Body of pancreas (tissue), 4 donors: ENCODE measurements at regions not wholly inside any gene's neighbourhood (a gene's known extent, or its start where the extent isn't known, plus 50 kb on each side); places are given as distances from the start of the nearest gene placed in this dataset.

Source experiments
- ATAC-seq: fragments of 150-250 bp; one replicate; pipeline ENCODE4 v1.9.1; 2016
- DNase-seq, 4 donors: peaks; one replicate each; pipeline ENCODE4 v3.0.0-alpha.2; 2019
- H3K27ac ChIP-seq, 4 donors: fragments of 200-600 bp; sonication (generic); 1 replicate in 3 of 4; 2 replicates in 1 of 4; pipeline versions ENCODE4 v1.5.1 to v1.6.1; 2016 to 2019; ENCODE audit warnings: mild to moderate bottlenecking in 1 of 4, mixed read lengths in 1 of 4, moderate library complexity in 1 of 4
- H3K27me3 ChIP-seq, 2 donors: fragments of 200-600 bp; sonication (generic); one replicate each; pipeline ENCODE4 v1.6.0; 2016; ENCODE audit warnings: mild to moderate bottlenecking in 1 of 2
- H3K36me3 ChIP-seq, 2 donors: fragments of 200-600 bp; sonication (generic); replicated peaks in 1 of 2; 2 replicates each; pipeline ENCODE4 v1.5.1; 2016; ENCODE audit warnings: low read depth in 2 of 2; ENCODE audit not compliant: insufficient read depth in 1 of 2
- H3K4me1 ChIP-seq: fragments of 200-600 bp; sonication (generic); one replicate; pipeline ENCODE4 v1.6.0; 2016
- H3K4me3 ChIP-seq, 2 donors: fragments of 200-600 bp; sonication (generic); 1 replicate in 1 of 2; 2 replicates in 1 of 2; pipeline ENCODE4 v1.5.1; 2016 to 2019
- H3K9me3 ChIP-seq, 3 donors: fragments of 200-600 bp; sonication (generic); 1 replicate in 2 of 3; 2 replicates in 1 of 3; pipeline ENCODE4 v1.5.1; 2016
- POLR2A ChIP-seq, 3 donors: fragments of 450-650 bp; IDR thresholded peaks; one replicate each; pipeline ENCODE4 v1.6.1; 2016; ENCODE audit warnings: antibody characterized with exemption in 3 of 3, mild to moderate bottlenecking in 2 of 3
- WGBS, 2 donors: methylation state at CpG; one replicate each; pipeline ENCODE4 v1.1.5; 2017; 5-methylcytosine and 5-hydroxymethylcytosine counted together
- intact Hi-C: fragments of 100-400 bp; cut with DNase I; formaldehyde crosslinking; loops from one replicate; pipeline ENCODE4 v1.15.1; 2023
- TF ChIP-seq, protein P1 (sequence below), 7 experiments: fragments of 450-650 bp in 4 of 7; fragments of 200-600 bp in 3 of 7; sonication (generic) in 3 of 7; IDR thresholded peaks; one replicate each; pipeline ENCODE4 v1.5.1; 2016 to 2019; ENCODE audit warnings: antibody characterized with exemption in 7 of 7

DNA sequence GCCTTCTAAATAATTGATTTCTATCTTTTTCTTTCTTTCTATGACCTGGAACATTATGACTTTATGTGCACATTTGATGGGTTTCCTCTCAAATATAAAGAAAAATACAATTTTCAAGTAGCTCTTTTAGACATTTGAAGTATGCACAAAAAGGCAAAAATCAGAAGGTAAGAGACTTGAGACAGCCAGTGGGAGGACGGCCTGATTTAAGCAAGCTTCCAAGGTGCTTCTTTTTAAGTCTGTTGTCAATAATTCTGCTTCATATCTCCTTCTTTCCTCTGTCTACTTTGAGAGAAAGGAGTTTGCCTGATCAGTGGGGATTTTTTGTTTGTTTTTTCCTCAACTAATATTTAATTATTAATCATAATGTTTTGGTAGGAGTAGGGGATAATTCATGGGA is 188.2 kb upstream of the ARHGAP20 start:
- no peaks in the 10 kb centered on the region for H3K9me3 ChIP-seq
- no peaks in the 10 kb centered on the region for H3K4me1 ChIP-seq
- no peaks in the 10 kb centered on the region for H3K27me3 ChIP-seq
- H3K27ac ChIP-seq = no peak overlapping the region
- intact Hi-C loops = no loop called here
- no peak for DNase-seq
- no peak for ATAC-seq
- H3K36me3 ChIP-seq = no peaks in the 10 kb centered on the region
- WGBS, 2 donors = 63 to 71% methylated on average over 1 of the region's 1 CpG
- H3K4me3 ChIP-seq = no peak overlapping the region
- TF ChIP-seq, protein P1, sequence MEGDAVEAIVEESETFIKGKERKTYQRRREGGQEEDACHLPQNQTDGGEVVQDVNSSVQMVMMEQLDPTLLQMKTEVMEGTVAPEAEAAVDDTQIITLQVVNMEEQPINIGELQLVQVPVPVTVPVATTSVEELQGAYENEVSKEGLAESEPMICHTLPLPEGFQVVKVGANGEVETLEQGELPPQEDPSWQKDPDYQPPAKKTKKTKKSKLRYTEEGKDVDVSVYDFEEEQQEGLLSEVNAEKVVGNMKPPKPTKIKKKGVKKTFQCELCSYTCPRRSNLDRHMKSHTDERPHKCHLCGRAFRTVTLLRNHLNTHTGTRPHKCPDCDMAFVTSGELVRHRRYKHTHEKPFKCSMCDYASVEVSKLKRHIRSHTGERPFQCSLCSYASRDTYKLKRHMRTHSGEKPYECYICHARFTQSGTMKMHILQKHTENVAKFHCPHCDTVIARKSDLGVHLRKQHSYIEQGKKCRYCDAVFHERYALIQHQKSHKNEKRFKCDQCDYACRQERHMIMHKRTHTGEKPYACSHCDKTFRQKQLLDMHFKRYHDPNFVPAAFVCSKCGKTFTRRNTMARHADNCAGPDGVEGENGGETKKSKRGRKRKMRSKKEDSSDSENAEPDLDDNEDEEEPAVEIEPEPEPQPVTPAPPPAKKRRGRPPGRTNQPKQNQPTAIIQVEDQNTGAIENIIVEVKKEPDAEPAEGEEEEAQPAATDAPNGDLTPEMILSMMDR (IDR thresholded peaks at IDR 0.05) = no peak
- TF ChIP-seq POLR2A (IDR thresholded peaks at IDR 0.05) = no peak

DNA sequence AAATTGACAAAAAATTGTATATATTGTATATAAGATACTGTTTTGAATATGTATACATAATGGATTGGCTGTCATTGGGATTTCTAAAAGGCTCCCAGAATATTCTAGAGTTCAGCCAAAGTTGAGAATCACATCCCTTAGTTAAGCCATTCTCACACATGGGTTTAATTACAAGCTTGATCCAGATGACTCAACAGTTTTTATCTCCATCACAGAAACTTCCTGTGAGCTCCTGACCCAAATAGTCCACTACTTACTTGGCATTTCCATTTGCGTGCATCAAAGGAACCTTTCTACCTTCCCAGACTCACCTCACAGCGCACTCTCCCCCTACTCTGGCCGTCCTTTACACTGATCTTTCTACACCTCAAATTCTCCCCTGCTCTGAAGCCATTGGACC is 184.8 kb upstream of the ARHGAP20 start:
- DNase-seq (no peak), ATAC-seq (no peak)
- H3K27ac ChIP-seq = no peak overlapping the region
- no peak overlapping the region for H3K4me3 ChIP-seq
- TF ChIP-seq POLR2A (IDR thresholded peaks at IDR 0.05) = no peak
- TF ChIP-seq, protein P1 (IDR thresholded peaks at IDR 0.05) = no peak
- WGBS, 2 donors = 66 to 70% methylated on average over 3 of the region's 3 CpGs
- no peaks in the 10 kb centered on the region for H3K9me3 ChIP-seq
- intact Hi-C loops = no loop called here
- no peaks in the 10 kb centered on the region for H3K36me3 ChIP-seq
- H3K27me3 ChIP-seq = no peaks in the 10 kb centered on the region
- H3K4me1 ChIP-seq = no peaks in the 10 kb centered on the region

DNA sequence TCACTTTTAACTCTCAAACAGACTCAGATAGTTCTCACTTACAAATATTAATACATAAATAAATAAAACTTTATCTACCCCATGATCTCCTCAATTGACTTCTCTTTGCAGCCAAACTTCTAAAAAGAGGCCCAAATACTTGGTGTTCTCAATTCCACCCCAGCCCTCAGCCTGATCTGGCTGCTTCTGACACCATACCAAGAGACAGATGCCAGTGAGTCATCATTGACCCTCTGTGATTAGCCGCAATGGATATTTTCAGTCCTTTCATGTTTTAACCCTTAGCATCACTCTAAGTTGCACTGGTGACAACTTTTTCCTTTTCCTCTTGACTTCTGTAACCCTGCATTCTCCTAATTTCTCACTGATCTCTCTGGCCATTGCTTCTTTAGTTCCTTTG is 184.1 kb upstream of the ARHGAP20 start:
- DNase-seq = no peak
- Histone ChIP-seq H3K4me3 (no peak overlapping the region), H3K4me1 (no peaks in the 10 kb centered on the region), H3K27ac (no peak overlapping the region), H3K9me3 (no peaks in the 10 kb centered on the region), H3K27me3 (no peaks in the 10 kb centered on the region), H3K36me3 (no peaks in the 10 kb centered on the region)
- TF ChIP-seq, protein P1 (IDR thresholded peaks at IDR 0.05) = no peak
- TF ChIP-seq POLR2A (IDR thresholded peaks at IDR 0.05) = no peak
- intact Hi-C loops = no loop called here
- WGBS, 2 donors = 39 to 61% methylated on average over 1 of the region's 1 CpG
- no peak for ATAC-seq

DNA sequence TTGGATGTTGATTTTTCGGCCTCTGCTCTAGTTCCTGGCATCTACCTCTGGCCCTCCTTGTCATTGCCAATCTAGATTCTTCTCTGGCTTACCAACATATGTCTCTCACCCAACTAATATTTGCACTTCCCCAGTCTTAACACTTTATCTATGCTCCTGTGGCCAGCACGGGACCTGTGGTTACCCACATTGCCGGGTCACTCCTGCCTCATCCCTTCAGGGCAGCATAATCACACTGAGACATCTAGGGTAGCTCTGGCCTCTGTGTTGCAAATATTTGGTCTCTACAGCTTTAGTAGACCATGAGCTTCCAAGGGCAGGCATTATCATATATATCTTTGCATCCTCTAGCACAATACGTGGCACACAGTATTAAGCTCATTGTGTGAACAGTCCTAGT is 182.0 kb upstream of the ARHGAP20 start:
- no peaks in the 10 kb centered on the region for H3K27me3 ChIP-seq
- no peak overlapping the region for H3K27ac ChIP-seq
- no peaks in the 10 kb centered on the region for H3K36me3 ChIP-seq
- no peak overlapping the region for H3K4me3 ChIP-seq
- ATAC-seq = no peak
- DNase-seq = no peak
- TF ChIP-seq, protein P1 (IDR thresholded peaks at IDR 0.05) = no peak
- intact Hi-C loops = no loop called here
- no peaks in the 10 kb centered on the region for H3K4me1 ChIP-seq
- 66 to 79% methylated on average over 4 of the region's 4 CpGs for WGBS, 2 donors
- H3K9me3 ChIP-seq = no peaks in the 10 kb centered on the region

DNA sequence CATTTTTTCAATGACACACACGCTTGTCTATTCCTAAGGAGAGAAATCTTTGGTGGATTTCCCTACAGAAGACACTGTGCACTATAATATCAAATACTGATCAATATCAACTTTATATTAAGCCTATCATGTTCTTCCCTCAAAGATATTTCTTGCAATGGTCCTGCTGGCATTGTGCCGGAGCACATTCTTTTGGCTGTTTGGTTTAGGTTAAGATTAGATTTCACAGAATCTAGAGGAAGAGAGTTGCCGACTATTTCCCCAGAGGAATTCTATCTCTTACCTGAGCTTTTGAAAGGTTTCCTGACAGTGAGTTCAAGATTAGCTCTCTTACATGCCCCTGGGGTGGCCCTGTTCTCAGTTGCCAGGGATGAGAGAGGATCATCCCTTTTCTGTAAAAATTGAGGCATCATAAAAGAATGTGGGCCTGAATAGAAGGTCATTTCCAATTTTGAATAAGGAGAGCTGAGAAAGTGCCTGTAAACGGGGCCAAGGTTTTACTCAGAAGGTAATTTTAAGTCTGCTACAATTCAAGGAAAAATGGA is 180.6 kb upstream of the ARHGAP20 start:
- no peaks in the 10 kb centered on the region for H3K9me3 ChIP-seq
- H3K4me3 ChIP-seq = no peak overlapping the region
- ATAC-seq = no peak
- no peaks in the 10 kb centered on the region for H3K4me1 ChIP-seq
- no peak for DNase-seq
- H3K27me3 ChIP-seq = no peaks in the 10 kb centered on the region
- 45 to 48% methylated on average over 4 of the region's 4 CpGs for WGBS, 2 donors
- intact Hi-C loops = no loop called here
- H3K27ac ChIP-seq = no peak overlapping the region
- TF ChIP-seq, protein P1 (IDR thresholded peaks at IDR 0.05) = no peak
- TF ChIP-seq POLR2A (IDR thresholded peaks at IDR 0.05) = no peak
- H3K36me3 ChIP-seq = no peaks in the 10 kb centered on the region
